K562 (cell line): ENCODE measurements at regions not wholly inside any gene's neighbourhood (a gene's known extent, or its start where the extent isn't known, plus 50 kb on each side); places are given as distances from the start of the nearest gene placed in this dataset.

Experiments
- ADNP ChIP-seq: fragments of 200-800 bp; sonication (Bioruptor generic); IDR thresholded peaks from 2 replicates; pipeline ENCODE4 v1.6.1; 2016; ENCODE audit warnings: missing genetic modification characterization, missing compliant biosample characterization
- BCL6 ChIP-seq: fragments of 250-450 bp; sonication (Bioruptor Pico); IDR thresholded peaks from 2 replicates; pipeline ENCODE4 v1.4.0; 2020
- CREB1 ChIP-seq, 2 experiments: sonication (generic) in 1 of 2; formaldehyde crosslinking in 1 of 2; IDR thresholded peaks; 2 replicates each; pipeline versions ENCODE4 v1.6.1 to v1.8.0; 2012 to 2022; ENCODE audit warnings: inconsistent platforms in 1 of 2, mild to moderate bottlenecking in 1 of 2, missing genetic modification reagents in 1 of 2, moderate library complexity in 1 of 2
- DDX20 ChIP-seq: fragments of 450-650 bp; IDR thresholded peaks from 2 replicates; pipeline ENCODE4 v1.6.1; 2016; ENCODE audit warnings: missing genetic modification characterization, low read depth, mild to moderate bottlenecking, missing compliant biosample characterization, moderate library complexity
- FOXM1 ChIP-seq, 2 experiments: fragments of 450-650 bp in 1 of 2; sonication (generic) in 1 of 2; formaldehyde crosslinking in 1 of 2; IDR thresholded peaks; 2 replicates each; pipeline versions ENCODE4 v1.6.1 to v1.9.0; 2017 to 2022; ENCODE audit warnings: low read depth in 2 of 2, mild to moderate bottlenecking in 2 of 2, missing genetic modification reagents in 1 of 2, moderate library complexity in 1 of 2
- GABPA ChIP-seq: fragments of 200-800 bp; sonication (Bioruptor generic); conservative IDR thresholded peaks from 2 replicates; pipeline ENCODE4 v1.6.1; 2016; ENCODE audit warnings: low read depth, missing genetic modification characterization, missing compliant biosample characterization
- MEF2D ChIP-seq: conservative IDR thresholded peaks from 2 replicates; pipeline ENCODE4 v1.6.1; 2016; ENCODE audit warnings: low read depth, missing genetic modification characterization, missing compliant biosample characterization
- PRMT5 ChIP-seq: sonication (generic); formaldehyde crosslinking; IDR thresholded peaks from 2 replicates; pipeline ENCODE4 v1.5.0; 2020; ENCODE audit warnings: missing genetic modification reagents
- RBM17 ChIP-seq: fragments of 200-400 bp; formaldehyde crosslinking; IDR thresholded peaks from 2 replicates; pipeline ENCODE4 v1.6.1; 2017; ENCODE audit warnings: low read depth, mild to moderate bottlenecking, low read length, borderline replicate concordance
- RCOR1 ChIP-seq, 2 experiments: IDR thresholded peaks; 2 replicates each; pipeline ENCODE4 v1.6.1; 2012; ENCODE audit warnings: low read depth in 2 of 2, low read length in 2 of 2, borderline replicate concordance in 1 of 2, improper control_type of control experiment in 1 of 2
- SMARCB1 ChIP-seq: IDR thresholded peaks from 2 replicates; pipeline ENCODE4 v1.6.1; 2011; ENCODE audit warnings: improper control_type of control experiment, low read depth; ENCODE audit not compliant: insufficient read length
- XRCC5 ChIP-seq: fragments of 200-400 bp; formaldehyde crosslinking; IDR thresholded peaks from 2 replicates; pipeline ENCODE4 v1.6.1; 2017; ENCODE audit warnings: low read depth, mild to moderate bottlenecking, low read length
- ZBTB11 ChIP-seq, 3 experiments: fragments of 200-800 bp in 1 of 3; fragments of 250-450 bp in 1 of 3; fragments of 450-650 bp in 1 of 3; sonication (Bioruptor Pico) in 1 of 3; sonication (Bioruptor generic) in 1 of 3; formaldehyde crosslinking in 1 of 3; IDR thresholded peaks; 2 replicates each; pipeline versions ENCODE4 v1.6.1 to v1.8.0; 2016 to 2022; ENCODE audit warnings: mild to moderate bottlenecking in 2 of 3, missing genetic modification characterization in 2 of 3, missing compliant biosample characterization in 1 of 3, moderate library complexity in 1 of 3
- ZBTB17 ChIP-seq: fragments of 450-650 bp; formaldehyde crosslinking; IDR thresholded peaks from 2 replicates; pipeline ENCODE4 v1.4.0; 2020; ENCODE audit warnings: mild to moderate bottlenecking
- ZFP1 ChIP-seq: fragments of 450-650 bp; formaldehyde crosslinking; IDR thresholded peaks from 2 replicates; pipeline ENCODE4 v1.4.0; 2020; ENCODE audit warnings: mild to moderate bottlenecking, mixed read lengths
- ZNF280B ChIP-seq: fragments of 250-450 bp; sonication (Bioruptor Pico); IDR thresholded peaks from 2 replicates; pipeline ENCODE4 v1.5.1; 2021; ENCODE audit warnings: mild to moderate bottlenecking
- ZNF639 ChIP-seq, 2 experiments: fragments of 200-800 bp in 1 of 2; sonication (Bioruptor generic) in 1 of 2; sonication (generic) in 1 of 2; formaldehyde crosslinking in 1 of 2; IDR thresholded peaks in 1 of 2; conservative IDR thresholded peaks in 1 of 2; 2 replicates each; pipeline versions ENCODE4 v1.5.0 to v1.6.1; 2016 to 2020; ENCODE audit warnings: missing compliant biosample characterization in 1 of 2, missing genetic modification characterization in 1 of 2, missing genetic modification reagents in 1 of 2

- peak in 1 of 2 experiments; percentile 73; a peak in 1 of 4 replicates for TF ChIP-seq RCOR1 (IDR thresholded peaks at IDR 0.05; ENCODE audit: borderline replicate concordance in 1 of 2, low read depth in 2 of 2, low read length in 2 of 2)
- no peak for TF ChIP-seq ZFP1 (CRISPR knock-in tag)
- TF ChIP-seq DDX20 (tag), result no peak
- no peak for TF ChIP-seq ZBTB17 (CRISPR knock-in tag)
- TF ChIP-seq ZNF280B, result no peak
- TF ChIP-seq ADNP (tag), result no peak
- TF ChIP-seq CREB1 (IDR thresholded peaks at IDR 0.05), result no peak
- TF ChIP-seq CREB1 (CRISPR knock-in tag; IDR thresholded peaks at IDR 0.05), result no peak
- no peak for TF ChIP-seq SMARCB1
- TF ChIP-seq XRCC5, result peak; percentile 71; the same call in 1 of the 2 replicates
- TF ChIP-seq RBM17, result no peak
- TF ChIP-seq MEF2D (tag), result no peak
- TF ChIP-seq GABPA (tag), result peak; percentile 56
- TF ChIP-seq ZBTB11 (CRISPR knock-in tag; IDR thresholded peaks at IDR 0.05), result 0 out of 6 replicates have a peak, but pooled peaks of 1 of the 3 experiments have one; percentile 16
- no peak for TF ChIP-seq ZNF639 (CRISPR knock-in tag; conservative IDR thresholded peaks at IDR 0.05 in 1 of 2, IDR thresholded peaks at IDR 0.05 in 1 of 2)
- TF ChIP-seq FOXM1 (IDR thresholded peaks at IDR 0.05; ENCODE audit: low read depth), result no peak
- TF ChIP-seq FOXM1 (CRISPR knock-in tag; IDR thresholded peaks at IDR 0.05; ENCODE audit: low read depth), result no peak
- TF ChIP-seq PRMT5 (CRISPR knock-in tag), result no peak
- TF ChIP-seq BCL6 (CRISPR knock-in tag), result no peak
Observed at GRCh38 chr6:20291764-20292580, 79.7 kb upstream of the MBOAT1 start (continued).
